T-helper 17 cell (primary cell): ENCODE measurements at regions not wholly inside any gene's neighbourhood (a gene's known extent, or its start where the extent isn't known, plus 50 kb on each side); places are given as distances from the start of the nearest gene placed in this dataset.
"Not testable (repeated sequence)": the region's sequence is repeated elsewhere in the genome, so short reads cannot be mapped to it uniquely, and the experiment has no call there.

Experiments used
- ATAC-seq: fragments of 150-1000 bp; cut with Tn5 transposase; 2 replicates; pipeline ENCODE4 v1.10.0; 2021; ENCODE audit warnings: mild to moderate bottlenecking, moderate library complexity
- DNase-seq, 3 donors: peaks; one replicate each; pipeline versions ENCODE4 v3.0.0 to v3.0.0-alpha.2; 2020 to 2021
- H3K9me3 ChIP-seq: one replicate; pipeline ENCODE4 v1.7.0; 2013; ENCODE audit warnings: low read length, mild to moderate bottlenecking; ENCODE audit not compliant: control insufficient read depth, poor library complexity, severe bottlenecking
- H3K27ac Mint-ChIP-seq: one replicate; pipeline ENCODE4 v1.8.0; 2022; ENCODE audit warnings: mild to moderate bottlenecking, moderate library complexity, mixed read lengths
- H3K27me3 Mint-ChIP-seq: one replicate; pipeline ENCODE4 v1.8.0; 2022; ENCODE audit warnings: mixed read lengths
- H3K36me3 Mint-ChIP-seq: one replicate; pipeline ENCODE4 v1.8.0; 2022; ENCODE audit warnings: low read depth, mixed read lengths
- H3K4me1 Mint-ChIP-seq: one replicate; pipeline ENCODE4 v1.8.0; 2022; ENCODE audit warnings: mild to moderate bottlenecking, mixed read lengths
- H3K4me3 Mint-ChIP-seq: one replicate; pipeline ENCODE4 v1.8.0; 2022; ENCODE audit warnings: mild to moderate bottlenecking, moderate library complexity, mixed read lengths

DNA sequence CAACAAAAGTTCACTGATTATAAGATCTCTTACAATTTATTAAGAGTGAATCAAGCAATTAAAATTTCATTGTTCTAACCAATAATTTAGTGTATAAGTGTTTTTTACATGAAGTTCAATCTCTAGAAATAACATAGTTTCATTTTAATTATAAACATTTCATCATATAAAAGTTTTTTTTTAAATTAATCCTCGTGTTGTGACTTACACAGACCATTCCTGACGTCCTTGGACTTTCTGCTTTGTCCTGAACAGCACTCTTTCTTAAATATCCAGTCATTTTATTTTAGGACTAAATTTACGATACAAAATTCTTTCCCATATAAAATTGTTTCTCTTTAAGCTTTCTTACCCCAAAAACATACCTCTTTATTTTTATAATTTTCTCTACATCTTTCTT lies 841.7 kb upstream of the POU3F4 start:
- Mint-ChIP-seq H3K36me3 (no peaks in the 10 kb centered on the region), H3K4me3 (no peak overlapping the region), H3K4me1 (no peaks in the 10 kb centered on the region), H3K27me3 (no peaks in the 10 kb centered on the region), H3K27ac (no peak overlapping the region)
- no peak for ATAC-seq
- H3K9me3 ChIP-seq: no peaks in the 10 kb centered on the region
- DNase-seq: no peak

DNA sequence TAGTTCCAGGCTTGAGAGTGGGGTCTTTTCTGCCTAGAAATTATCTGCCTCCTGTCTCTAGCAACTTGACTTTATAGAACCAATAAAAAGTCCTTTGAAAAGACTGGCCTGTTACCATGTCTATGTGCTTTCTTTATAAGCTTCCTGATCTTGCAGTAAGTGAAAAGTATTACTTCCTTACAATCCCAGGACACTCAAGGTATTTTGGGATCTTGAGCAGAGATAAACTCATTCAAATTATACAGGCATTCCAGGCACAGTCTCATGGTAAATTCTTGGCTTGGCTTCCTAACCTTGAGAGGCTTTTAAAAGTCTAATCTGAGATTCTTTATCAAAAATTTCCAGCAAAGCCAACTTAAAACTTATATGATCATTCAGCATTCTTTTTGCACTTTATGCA lies 833.0 kb upstream of the POU3F4 start:
- Mint-ChIP-seq H3K27ac (no peak overlapping the region), H3K4me3 (no peak overlapping the region), H3K4me1 (no peaks in the 10 kb centered on the region), H3K27me3 (no peaks in the 10 kb centered on the region), H3K36me3 (no peaks in the 10 kb centered on the region)
- ATAC-seq (no peak), DNase-seq (no peak)
- H3K9me3 ChIP-seq: no peaks in the 10 kb centered on the region

DNA sequence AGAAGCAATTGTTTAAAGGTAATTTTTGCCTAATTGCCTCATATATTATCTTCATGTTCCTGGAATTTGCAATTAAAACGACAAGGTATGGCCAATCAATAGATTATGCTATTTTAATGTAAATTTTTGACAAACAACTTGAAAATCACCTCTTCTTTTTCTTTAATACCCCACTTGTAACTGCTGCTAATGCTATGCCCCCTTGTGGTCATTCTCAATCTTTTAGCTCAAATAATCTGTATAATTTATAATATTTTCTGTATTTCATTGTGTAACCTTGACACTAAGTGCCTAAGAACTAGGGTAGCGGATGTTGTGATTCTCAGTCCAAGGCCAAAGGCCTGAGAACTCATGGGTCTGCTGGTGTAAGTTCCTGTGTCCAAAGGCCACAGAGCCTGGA lies 831.7 kb upstream of the POU3F4 start:
- no peaks in the 10 kb centered on the region for H3K9me3 ChIP-seq
- DNase-seq: no peak

DNA sequence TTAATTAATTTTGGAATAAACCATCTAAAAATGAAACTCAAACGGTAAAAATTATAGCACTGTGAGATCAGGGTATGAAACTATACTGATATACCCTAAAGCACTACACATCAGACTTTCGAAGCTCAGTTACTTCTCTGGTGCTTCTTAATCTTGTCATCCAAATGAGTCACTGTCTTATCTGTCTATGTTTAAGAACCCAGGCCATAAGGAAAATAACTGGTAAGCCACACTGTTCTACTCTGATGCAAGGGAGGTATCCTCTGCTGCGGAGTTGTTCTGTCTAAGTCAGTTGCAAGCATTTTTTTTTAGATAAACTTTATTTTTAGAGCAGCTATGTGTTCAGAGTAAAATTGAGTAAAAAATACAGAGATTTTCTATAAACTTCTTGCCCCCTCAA lies 830.8 kb upstream of the POU3F4 start:
- no peaks in the 10 kb centered on the region for H3K9me3 ChIP-seq
- Mint-ChIP-seq H3K27ac (no peak overlapping the region), H3K4me1 (no peaks in the 10 kb centered on the region), H3K27me3 (no peaks in the 10 kb centered on the region), H3K36me3 (no peaks in the 10 kb centered on the region), H3K4me3 (no peak overlapping the region)
- no peak for ATAC-seq
- DNase-seq: no peak

More for the DNA sequence above, 831.7 kb upstream of the POU3F4 start:
- no peak overlapping the region for H3K27ac Mint-ChIP-seq
- no peaks in the 10 kb centered on the region for H3K27me3 Mint-ChIP-seq
- ATAC-seq: no peak
- no peaks in the 10 kb centered on the region for H3K4me1 Mint-ChIP-seq
- H3K4me3 Mint-ChIP-seq: no peak overlapping the region
- H3K36me3 Mint-ChIP-seq: no peaks in the 10 kb centered on the region

DNA sequence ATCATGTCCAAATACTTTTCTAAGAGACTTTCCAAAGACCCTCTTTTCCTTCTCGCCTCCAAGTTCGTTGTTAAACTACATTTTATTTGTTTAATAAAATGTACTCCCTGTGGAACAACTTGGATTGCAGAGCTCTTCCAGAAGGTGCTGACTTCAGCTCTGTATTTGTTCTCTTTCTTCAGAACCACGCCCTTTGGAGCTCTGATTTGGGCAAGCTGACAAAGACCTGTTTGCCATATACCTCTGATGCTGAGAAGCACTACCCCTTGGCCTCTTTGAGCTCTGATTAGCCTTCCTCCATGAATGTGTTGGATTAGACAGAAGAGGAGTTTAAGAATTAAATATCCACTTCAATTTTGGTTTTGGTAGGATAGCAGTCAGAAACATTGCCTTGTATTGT lies 815.1 kb upstream of the POU3F4 start:
- DNase-seq (no peak), ATAC-seq (no peak)
- H3K36me3 Mint-ChIP-seq: no peaks in the 10 kb centered on the region
- H3K27me3 Mint-ChIP-seq: no peaks in the 10 kb centered on the region
- no peaks in the 10 kb centered on the region for H3K9me3 ChIP-seq
- H3K27ac Mint-ChIP-seq: no peak overlapping the region
- no peaks in the 10 kb centered on the region for H3K4me1 Mint-ChIP-seq
- H3K4me3 Mint-ChIP-seq: no peak overlapping the region

DNA sequence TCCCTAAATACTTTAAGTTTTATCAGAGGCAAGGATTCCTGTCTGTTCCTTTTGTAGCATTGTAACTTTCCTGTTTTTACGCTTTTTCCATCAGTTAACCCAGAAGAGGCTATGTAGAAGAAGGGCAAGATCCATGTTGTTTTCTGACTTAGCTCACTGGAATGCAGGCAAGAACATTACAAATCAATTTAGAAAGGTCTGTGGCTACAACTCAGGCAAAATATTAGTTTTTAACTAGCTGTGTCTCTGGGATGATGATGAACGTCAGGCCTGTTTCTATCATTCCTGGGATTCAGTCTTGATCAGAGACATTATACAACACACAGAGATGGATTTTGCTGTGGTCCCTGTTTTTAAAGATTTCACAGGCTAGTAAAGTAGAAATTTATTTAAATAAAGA lies 813.0 kb upstream of the POU3F4 start:
- DNase-seq (no peak), ATAC-seq (no peak)
- no peak overlapping the region for H3K27ac Mint-ChIP-seq
- no peaks in the 10 kb centered on the region for H3K9me3 ChIP-seq
- H3K4me1 Mint-ChIP-seq: no peaks in the 10 kb centered on the region
- no peak overlapping the region for H3K4me3 Mint-ChIP-seq
- no peaks in the 10 kb centered on the region for H3K27me3 Mint-ChIP-seq
- no peaks in the 10 kb centered on the region for H3K36me3 Mint-ChIP-seq

DNA sequence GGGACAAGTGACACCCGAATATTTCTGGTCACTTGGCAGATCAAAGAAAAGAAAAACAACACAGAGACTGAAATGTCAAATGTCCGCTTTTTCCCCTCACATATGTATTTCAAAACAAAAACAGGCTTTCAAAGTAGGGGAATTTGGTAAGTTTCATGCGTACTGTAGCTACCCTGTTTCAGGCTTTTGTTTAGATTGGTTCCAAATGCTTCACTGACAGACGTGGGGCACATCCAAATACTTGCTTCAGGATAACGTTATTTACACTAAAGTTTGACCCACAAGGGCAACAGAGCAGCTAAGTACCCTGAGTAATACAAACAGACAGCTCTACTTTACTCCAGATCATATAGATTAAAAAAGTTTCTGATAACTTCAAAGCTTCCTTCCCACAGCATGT lies 804.5 kb upstream of the POU3F4 start:
- no peak for ATAC-seq
- Mint-ChIP-seq H3K4me3 (no peak overlapping the region), H3K27ac (no peak overlapping the region), H3K27me3 (no peaks in the 10 kb centered on the region), H3K36me3 (no peaks in the 10 kb centered on the region), H3K4me1 (no peaks in the 10 kb centered on the region)
- no peaks in the 10 kb centered on the region for H3K9me3 ChIP-seq
- DNase-seq: no peak

DNA sequence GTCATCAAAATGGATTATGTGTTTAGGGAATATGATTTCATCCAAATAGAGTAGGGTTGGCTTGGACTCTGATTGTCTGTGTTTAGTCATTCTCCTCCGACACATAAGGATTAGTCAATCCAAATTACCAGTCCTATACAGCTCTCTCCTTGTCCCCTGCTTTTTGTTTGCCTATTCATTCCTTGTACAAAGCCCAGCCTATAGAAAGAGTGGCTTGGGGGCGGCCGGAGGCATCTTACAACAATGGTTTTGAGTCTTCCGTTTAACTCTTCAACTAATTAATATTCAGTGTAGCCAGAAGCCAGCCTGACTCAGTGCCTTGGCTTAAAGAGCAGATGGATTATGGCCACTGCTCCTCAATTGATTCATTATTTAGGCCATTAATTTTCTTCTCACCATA lies 796.6 kb upstream of the POU3F4 start:
- no peak for DNase-seq
- H3K36me3 Mint-ChIP-seq: no peaks in the 10 kb centered on the region
- no peaks in the 10 kb centered on the region for H3K27me3 Mint-ChIP-seq
- no peak overlapping the region for H3K27ac Mint-ChIP-seq
- no peak overlapping the region for H3K4me3 Mint-ChIP-seq
- H3K9me3 ChIP-seq: no peaks in the 10 kb centered on the region
- no peak for ATAC-seq
- H3K4me1 Mint-ChIP-seq: peaks cover 2% of the 10 kb centered on the region

DNA sequence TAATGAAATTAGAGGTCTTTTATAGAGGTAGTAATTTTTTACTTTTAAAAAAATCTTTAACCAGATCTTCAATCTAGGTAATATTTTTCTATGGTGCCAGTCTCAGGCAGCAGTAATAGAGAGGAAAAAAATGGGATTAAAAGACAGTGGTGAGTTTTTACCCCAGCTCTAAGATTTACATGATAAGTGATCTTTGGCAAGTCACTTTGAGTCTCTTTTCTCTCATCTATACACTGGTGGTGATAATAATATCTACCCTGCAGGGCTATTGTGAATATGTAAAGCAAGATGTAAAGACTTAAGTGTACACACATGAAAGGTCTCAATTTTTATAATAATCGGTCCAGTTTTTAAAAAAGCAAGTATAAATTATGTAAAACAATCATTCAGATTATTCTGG lies 786.2 kb upstream of the POU3F4 start:
- no peak overlapping the region for H3K27ac Mint-ChIP-seq
- no peak for DNase-seq
- no peak overlapping the region for H3K4me3 Mint-ChIP-seq
- H3K27me3 Mint-ChIP-seq: no peaks in the 10 kb centered on the region
- no peaks in the 10 kb centered on the region for H3K4me1 Mint-ChIP-seq
- no peaks in the 10 kb centered on the region for H3K9me3 ChIP-seq
- no peaks in the 10 kb centered on the region for H3K36me3 Mint-ChIP-seq
- no peak for ATAC-seq

DNA sequence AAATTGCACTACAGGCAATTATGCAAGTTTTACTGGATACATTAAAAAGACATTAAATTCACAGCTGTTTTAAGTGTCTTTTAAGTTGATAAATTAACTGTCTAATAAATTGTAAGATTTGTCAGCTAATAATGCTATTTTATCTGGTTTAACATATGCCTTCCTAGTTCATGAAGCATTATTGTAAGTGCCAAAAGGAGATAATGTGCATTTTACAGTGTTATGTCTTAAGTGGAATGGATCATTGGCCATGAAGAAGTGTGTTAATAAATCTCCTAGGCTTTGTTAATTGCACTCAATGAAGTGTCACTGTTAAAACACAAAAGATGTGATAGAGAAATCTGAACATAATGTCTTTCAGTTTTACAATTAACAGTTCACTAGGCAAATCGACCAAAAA lies 784.3 kb upstream of the POU3F4 start:
- Mint-ChIP-seq H3K36me3 (no peaks in the 10 kb centered on the region), H3K4me1 (no peaks in the 10 kb centered on the region), H3K27me3 (no peaks in the 10 kb centered on the region), H3K4me3 (no peak overlapping the region), H3K27ac (no peak overlapping the region)
- ATAC-seq (no peak), DNase-seq (no peak)
- no peaks in the 10 kb centered on the region for H3K9me3 ChIP-seq

DNA sequence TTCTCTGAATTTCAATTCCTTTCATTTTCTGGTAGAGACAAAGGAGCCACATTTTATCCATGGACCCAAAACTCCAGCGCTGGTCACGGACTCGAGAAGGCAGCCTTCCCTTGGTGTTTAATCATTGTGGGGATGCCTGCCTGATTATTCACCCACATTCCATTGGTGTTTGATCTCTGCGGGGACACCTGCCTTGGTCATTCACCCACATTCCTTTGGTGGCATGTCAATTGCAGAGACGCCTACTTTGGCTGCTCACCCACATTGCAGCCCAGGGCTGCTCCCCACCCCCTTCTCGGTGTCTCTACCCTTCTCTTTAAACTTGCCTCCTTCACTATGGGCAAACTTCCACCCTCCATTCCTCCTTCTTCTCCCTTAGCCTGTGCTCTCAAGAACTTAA lies 780.7 kb upstream of the POU3F4 start:
- not testable (repeated sequence) for H3K27me3 Mint-ChIP-seq, H3K4me3 Mint-ChIP-seq, DNase-seq, ATAC-seq, H3K9me3 ChIP-seq, H3K27ac Mint-ChIP-seq, H3K4me1 Mint-ChIP-seq, H3K36me3 Mint-ChIP-seq

DNA sequence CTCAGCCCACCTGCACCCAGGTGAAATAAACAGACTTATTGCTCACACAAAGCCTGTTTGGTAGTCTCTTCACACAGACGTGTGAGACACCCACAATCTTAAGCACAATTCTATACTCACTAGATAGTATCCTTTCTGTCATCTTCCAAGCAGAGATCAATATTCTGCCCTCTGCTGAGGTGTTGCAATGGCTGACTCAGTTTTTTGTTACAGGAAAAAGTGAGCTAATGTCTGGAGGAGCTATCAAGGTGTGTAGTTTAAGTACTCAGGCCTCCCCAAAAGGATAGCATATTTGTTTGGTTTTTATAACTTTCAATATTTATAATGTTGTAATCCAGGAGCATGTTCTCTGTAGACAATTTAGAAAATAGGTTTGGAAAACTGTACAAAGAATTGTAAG lies 775.2 kb upstream of the POU3F4 start:
- no peaks in the 10 kb centered on the region for H3K27me3 Mint-ChIP-seq

DNA sequence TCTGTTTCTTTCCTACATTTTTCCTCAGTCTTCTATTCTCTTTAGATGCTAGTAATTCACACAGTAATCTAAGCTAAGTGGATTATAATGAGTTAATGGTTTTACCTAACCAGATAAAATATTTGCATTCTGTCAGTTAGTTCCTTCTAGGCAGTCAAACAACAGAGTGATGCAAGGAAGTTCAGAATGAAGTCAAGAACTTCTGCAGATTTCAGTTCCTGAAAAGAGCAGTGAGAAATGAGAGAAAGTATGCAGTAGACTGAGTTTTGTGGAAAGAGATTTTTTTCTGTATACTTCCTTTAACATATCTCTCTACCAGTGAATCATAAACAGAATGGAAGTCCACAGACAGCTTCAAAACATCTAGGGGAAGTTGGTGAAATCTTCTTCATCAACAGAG lies 774.0 kb upstream of the POU3F4 start:
- Mint-ChIP-seq H3K4me3 (no peak overlapping the region), H3K27ac (no peak overlapping the region), H3K27me3 (no peaks in the 10 kb centered on the region), H3K4me1 (no peaks in the 10 kb centered on the region), H3K36me3 (no peaks in the 10 kb centered on the region)
- DNase-seq (no peak), ATAC-seq (no peak)
- no peaks in the 10 kb centered on the region for H3K9me3 ChIP-seq

More for the DNA sequence above, 775.2 kb upstream of the POU3F4 start:
- H3K4me3 Mint-ChIP-seq: no peak overlapping the region
- no peaks in the 10 kb centered on the region for H3K4me1 Mint-ChIP-seq
- ATAC-seq (no peak), DNase-seq (no peak)
- no peak overlapping the region for H3K27ac Mint-ChIP-seq
- H3K9me3 ChIP-seq: no peaks in the 10 kb centered on the region
- H3K36me3 Mint-ChIP-seq: no peaks in the 10 kb centered on the region

DNA sequence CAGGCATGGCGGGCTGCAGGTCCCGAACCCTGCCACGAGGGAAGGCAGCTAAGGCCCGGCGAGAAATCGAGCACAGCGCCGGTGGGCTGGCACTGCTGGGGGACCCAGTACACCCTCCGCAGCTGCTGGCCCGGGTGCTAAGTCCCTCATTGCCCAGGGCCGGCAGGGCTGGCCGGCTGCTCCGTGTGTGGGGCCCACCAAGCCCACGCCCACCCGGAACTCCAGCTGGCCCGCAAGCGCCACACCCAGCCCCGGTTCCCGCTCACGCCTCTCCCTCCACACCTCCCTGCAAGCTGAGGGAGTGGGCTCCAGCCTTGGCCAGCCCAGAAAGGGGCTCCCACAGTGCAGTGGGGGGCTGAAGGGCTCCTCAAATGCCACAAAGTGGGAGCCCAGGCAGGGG lies 769.8 kb upstream of the POU3F4 start:
- not testable (repeated sequence) for H3K4me3 Mint-ChIP-seq, H3K9me3 ChIP-seq, ATAC-seq, H3K36me3 Mint-ChIP-seq, H3K4me1 Mint-ChIP-seq, H3K27ac Mint-ChIP-seq, DNase-seq, H3K27me3 Mint-ChIP-seq

DNA sequence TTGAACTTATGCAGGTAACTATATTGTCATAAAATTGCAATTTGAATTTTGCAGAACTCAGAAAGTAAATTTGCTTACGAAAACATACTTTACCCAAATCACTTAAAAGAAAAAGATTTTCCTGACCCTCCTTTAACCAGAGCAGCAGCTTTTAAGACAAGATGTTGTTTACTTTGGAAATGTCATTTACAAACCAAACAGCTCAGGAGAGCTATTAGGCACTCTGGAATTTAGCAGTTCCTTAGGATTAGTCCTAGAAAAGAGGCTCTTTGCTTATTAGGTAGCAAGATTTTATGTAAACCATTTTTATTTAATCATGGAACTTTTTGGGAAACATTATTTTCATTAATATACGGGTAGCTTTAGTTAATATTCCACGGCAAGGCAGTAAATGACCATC lies 765.7 kb upstream of the POU3F4 start:
- Mint-ChIP-seq H3K36me3 (no peaks in the 10 kb centered on the region), H3K4me3 (no peak overlapping the region), H3K4me1 (no peaks in the 10 kb centered on the region), H3K27ac (no peak overlapping the region), H3K27me3 (no peaks in the 10 kb centered on the region)
- DNase-seq: no peak
- no peaks in the 10 kb centered on the region for H3K9me3 ChIP-seq
- ATAC-seq: no peak
